ENCODE measurements at regions not wholly inside any gene's neighbourhood (a gene's known extent, or its start where the extent isn't known, plus 50 kb on each side); places are given as distances from the start of the nearest gene placed in this dataset.

- ChIA-PET CTCF (interaction anchor here in 1 of 2 donors (0.6 kb wide), 2 partner anchors 49 to 462 kb away, joined by 3 read pairs; no protein-coding TSS in a partner anchor), POLR2A (no interaction called here)
- Mint-ChIP-seq H3K36me3 (no peaks in the 10 kb centered on the region), H3K27ac (no peak overlapping the region), H3K27me3 (peaks cover 9 to 10% of the 10 kb centered on the region in 2 donors), H3K9me3 (no peaks in the 10 kb centered on the region), H3K4me1 (no peaks in the 10 kb centered on the region), H3K4me3 (no peak overlapping the region)
- Histone ChIP-seq H3K27ac (ENCODE audit: low read length) (no peak overlapping the region), H3K9me3 (no peaks in the 10 kb centered on the region), H3K4me1 (ENCODE audit: control insufficient read depth in 1 of 2, extremely low read depth in 1 of 2, insufficient read depth in 2 of 2, low read length in 2 of 2) (no peaks in the 10 kb centered on the region), H3K27me3 (replicated peaks in 1 of 2; ENCODE audit: control insufficient read depth in 2 of 2, extremely low read depth in 1 of 2, insufficient read depth in 2 of 2, low read length in 1 of 2) (no peaks in the 10 kb centered on the region), H3K36me3 (ENCODE audit: control insufficient read depth in 2 of 2, extremely low read depth in 1 of 2, insufficient read depth in 1 of 2, low read length in 1 of 2) (no peaks in the 10 kb centered on the region), H3K4me3 (ENCODE audit: control insufficient read depth in 1 of 2, extremely low read depth in 1 of 2, low read length in 1 of 2) (no peak overlapping the region)
- 58% methylated on average over 2 of the region's 6 CpGs for WGBS (ENCODE audit: insufficient coverage)
- ATAC-seq (replicated peaks in 1 of 4), result no peak
- DNase-seq, result no peak
These were observed 70.8 kb upstream of the PACRGL start for GRCh38 chr4:20629186-20630106.

GRCh38 chr4:20638825-20639224 is 61.4 kb upstream of the PACRGL start:
- ChIA-PET CTCF (no interaction called here), POLR2A (no interaction called here)
- 78% methylated on average over 3 of the region's 3 CpGs for WGBS (ENCODE audit: insufficient coverage)
- no peaks in the 10 kb centered on the region for H3K36me3 Mint-ChIP-seq
- ATAC-seq (replicated peaks in 1 of 4) (no peak), DNase-seq (no peak)
- peaks cover 0 to 6% (median 0%) of the 10 kb centered on the region in 3 donors for H3K9me3 Mint-ChIP-seq
- H3K4me1 ChIP-seq (ENCODE audit: control insufficient read depth in 1 of 2, extremely low read depth in 1 of 2, insufficient read depth in 2 of 2, low read length in 2 of 2), result no peaks in the 10 kb centered on the region
- H3K36me3 ChIP-seq (ENCODE audit: control insufficient read depth in 2 of 2, extremely low read depth in 1 of 2, insufficient read depth in 1 of 2, low read length in 1 of 2), result no peaks in the 10 kb centered on the region
- no peak overlapping the region for H3K4me3 Mint-ChIP-seq
- H3K27ac Mint-ChIP-seq, result no peak overlapping the region
- no peaks in the 10 kb centered on the region for H3K4me1 Mint-ChIP-seq
- H3K27ac ChIP-seq (ENCODE audit: low read length), result no peak overlapping the region
- H3K27me3 ChIP-seq (replicated peaks in 1 of 2; ENCODE audit: control insufficient read depth in 2 of 2, extremely low read depth in 1 of 2, insufficient read depth in 2 of 2, low read length in 1 of 2), result no peaks in the 10 kb centered on the region
- no peaks in the 10 kb centered on the region for H3K9me3 ChIP-seq
- peaks cover 7% of the 10 kb centered on the region in 2 donors for H3K27me3 Mint-ChIP-seq
- no peak overlapping the region for H3K4me3 ChIP-seq (ENCODE audit: control insufficient read depth in 1 of 2, extremely low read depth in 1 of 2, low read length in 1 of 2)

GRCh38 chr4:20639346-20639745 is 60.9 kb upstream of the PACRGL start:
- DNase-seq, result no peak
- no peak overlapping the region for H3K4me3 ChIP-seq (ENCODE audit: control insufficient read depth in 1 of 2, extremely low read depth in 1 of 2, low read length in 1 of 2)
- WGBS (ENCODE audit: insufficient coverage), result no CpG with 5 or more reads among the region's 1 CpG
- POLR2A ChIA-PET, result no interaction called here
- no peaks in the 10 kb centered on the region for H3K4me1 Mint-ChIP-seq
- H3K4me1 ChIP-seq (ENCODE audit: control insufficient read depth in 1 of 2, extremely low read depth in 1 of 2, insufficient read depth in 2 of 2, low read length in 2 of 2), result no peaks in the 10 kb centered on the region
- no peak overlapping the region for H3K27ac Mint-ChIP-seq
- no peak overlapping the region for H3K4me3 Mint-ChIP-seq
- H3K9me3 ChIP-seq, result no peaks in the 10 kb centered on the region
- no peaks in the 10 kb centered on the region for H3K27me3 ChIP-seq (replicated peaks in 1 of 2; ENCODE audit: control insufficient read depth in 2 of 2, extremely low read depth in 1 of 2, insufficient read depth in 2 of 2, low read length in 1 of 2)
- peaks cover 0 to 6% (median 0%) of the 10 kb centered on the region in 3 donors for H3K9me3 Mint-ChIP-seq
- H3K36me3 Mint-ChIP-seq, result no peaks in the 10 kb centered on the region
- peaks cover 2% of the 10 kb centered on the region in 2 donors for H3K27me3 Mint-ChIP-seq
- CTCF ChIA-PET, result interaction anchor here in 1 of 2 donors (0.7 kb wide), 1 partner anchor 17 kb away, joined by 3 read pairs; no protein-coding TSS in a partner anchor
- no peak overlapping the region for H3K27ac ChIP-seq (ENCODE audit: low read length)
- no peak for ATAC-seq (replicated peaks in 1 of 4)
- no peaks in the 10 kb centered on the region for H3K36me3 ChIP-seq (ENCODE audit: control insufficient read depth in 2 of 2, extremely low read depth in 1 of 2, insufficient read depth in 1 of 2, low read length in 1 of 2)

- ATAC-seq (replicated peaks in 1 of 4) (no peak), DNase-seq (no peak)
- Histone ChIP-seq H3K9me3 (no peaks in the 10 kb centered on the region), H3K36me3 (ENCODE audit: control insufficient read depth in 2 of 2, extremely low read depth in 1 of 2, insufficient read depth in 1 of 2, low read length in 1 of 2) (no peaks in the 10 kb centered on the region), H3K27me3 (replicated peaks in 1 of 2; ENCODE audit: control insufficient read depth in 2 of 2, extremely low read depth in 1 of 2, insufficient read depth in 2 of 2, low read length in 1 of 2) (no peaks in the 10 kb centered on the region), H3K4me3 (ENCODE audit: control insufficient read depth in 1 of 2, extremely low read depth in 1 of 2, low read length in 1 of 2) (no peak overlapping the region), H3K27ac (ENCODE audit: low read length) (no peak overlapping the region), H3K4me1 (ENCODE audit: control insufficient read depth in 1 of 2, extremely low read depth in 1 of 2, insufficient read depth in 2 of 2, low read length in 2 of 2) (no peaks in the 10 kb centered on the region)
- Mint-ChIP-seq H3K27me3 (peaks cover 0 to 3% of the 10 kb centered on the region in 2 donors), H3K4me1 (no peaks in the 10 kb centered on the region), H3K36me3 (no peaks in the 10 kb centered on the region), H3K4me3 (no peak overlapping the region), H3K9me3 (peaks cover 0 to 6% (median 0%) of the 10 kb centered on the region in 3 donors), H3K27ac (no peak overlapping the region)
- WGBS (ENCODE audit: insufficient coverage), result no CpG with 5 or more reads among the region's 2 CpGs
- ChIA-PET CTCF (no interaction called here), POLR2A (no interaction called here)
These were observed 59.3 kb upstream of the PACRGL start for GRCh38 chr4:20640989-20641388.

GRCh38 chr4:20641976-20642375 is 58.3 kb upstream of the PACRGL start:
- Histone ChIP-seq H3K9me3 (no peaks in the 10 kb centered on the region), H3K36me3 (ENCODE audit: control insufficient read depth in 2 of 2, extremely low read depth in 1 of 2, insufficient read depth in 1 of 2, low read length in 1 of 2) (no peaks in the 10 kb centered on the region), H3K4me1 (ENCODE audit: control insufficient read depth in 1 of 2, extremely low read depth in 1 of 2, insufficient read depth in 2 of 2, low read length in 2 of 2) (no peaks in the 10 kb centered on the region), H3K4me3 (ENCODE audit: control insufficient read depth in 1 of 2, extremely low read depth in 1 of 2, low read length in 1 of 2) (no peak overlapping the region), H3K27ac (ENCODE audit: low read length) (no peak overlapping the region), H3K27me3 (replicated peaks in 1 of 2; ENCODE audit: control insufficient read depth in 2 of 2, extremely low read depth in 1 of 2, insufficient read depth in 2 of 2, low read length in 1 of 2) (no peaks in the 10 kb centered on the region)
- WGBS (ENCODE audit: insufficient coverage), result no CpG with 5 or more reads among the region's 3 CpGs
- Mint-ChIP-seq H3K27me3 (peaks cover 0 to 7% of the 10 kb centered on the region in 2 donors), H3K36me3 (no peaks in the 10 kb centered on the region), H3K9me3 (peaks cover 0 to 6% (median 0%) of the 10 kb centered on the region in 3 donors), H3K4me1 (no peaks in the 10 kb centered on the region), H3K27ac (no peak overlapping the region), H3K4me3 (no peak overlapping the region)
- ChIA-PET POLR2A (no interaction called here), CTCF (no interaction called here)
- no peak for DNase-seq
- ATAC-seq (replicated peaks in 1 of 4), result no peak

- DNase-seq, result no peak
- H3K27ac Mint-ChIP-seq, result no peak overlapping the region
These were observed 56.6 kb upstream of the PACRGL start for GRCh38 chr4:20643631-20644030.

More at GRCh38 chr4:20643631-20644030, 56.6 kb upstream of the PACRGL start:
- Histone ChIP-seq H3K27me3 (replicated peaks in 1 of 2; ENCODE audit: control insufficient read depth in 2 of 2, extremely low read depth in 1 of 2, insufficient read depth in 2 of 2, low read length in 1 of 2) (peaks cover 0 to 7% of the 10 kb centered on the region in 2 experiments), H3K36me3 (ENCODE audit: control insufficient read depth in 2 of 2, extremely low read depth in 1 of 2, insufficient read depth in 1 of 2, low read length in 1 of 2) (no peaks in the 10 kb centered on the region), H3K4me3 (ENCODE audit: control insufficient read depth in 1 of 2, extremely low read depth in 1 of 2, low read length in 1 of 2) (no peak overlapping the region), H3K27ac (ENCODE audit: low read length) (no peak overlapping the region), H3K4me1 (ENCODE audit: control insufficient read depth in 1 of 2, extremely low read depth in 1 of 2, insufficient read depth in 2 of 2, low read length in 2 of 2) (no peaks in the 10 kb centered on the region), H3K9me3 (no peaks in the 10 kb centered on the region)
- H3K4me3 Mint-ChIP-seq, result no peak overlapping the region
- peaks cover 3 to 15% of the 10 kb centered on the region in 2 donors for H3K27me3 Mint-ChIP-seq
- H3K9me3 Mint-ChIP-seq, result peaks cover 0 to 6% (median 0%) of the 10 kb centered on the region in 3 donors
- CTCF ChIA-PET, result interaction anchor here in 1 of 2 donors (0.6 kb wide), 1 partner anchor 213 kb away, joined by 3 read pairs; no protein-coding TSS in a partner anchor
- H3K4me1 Mint-ChIP-seq, result no peaks in the 10 kb centered on the region
- ATAC-seq (replicated peaks in 1 of 4), result no peak
- H3K36me3 Mint-ChIP-seq, result no peaks in the 10 kb centered on the region
- 20% methylated on average over 1 of the region's 2 CpGs for WGBS (ENCODE audit: insufficient coverage)
- POLR2A ChIA-PET, result no interaction called here

Data from T-cell (primary cell).